ENCODE measurements at regions not wholly inside any gene's neighbourhood (a gene's known extent, or its start where the extent isn't known, plus 50 kb on each side); places are given as distances from the start of the nearest gene placed in this dataset.

- ATAC-seq (no peak), DNase-seq (no peak)
- no peak overlapping the region for H3K4me3 ChIP-seq
- no peaks in the 10 kb centered on the region for H3K27me3 ChIP-seq
- no peaks in the 10 kb centered on the region for H3K4me1 ChIP-seq
- no peak overlapping the region for H3K27ac ChIP-seq
- H3K36me3 ChIP-seq: no peaks in the 10 kb centered on the region
- peaks cover 5% of the 10 kb centered on the region for H3K9me3 ChIP-seq
- intact Hi-C loops (cut with DNase I): no loop called here
- TF ChIP-seq CTCF (IDR thresholded peaks at IDR 0.05): no peak
Measured at GRCh38 chr2:128585706-128586105, 267.0 kb upstream of the HS6ST1 start.

GRCh38 chr2:128589681-128590080 lies 271.0 kb upstream of the HS6ST1 start:
- H3K9me3 ChIP-seq: peaks cover 5% of the 10 kb centered on the region
- H3K4me3 ChIP-seq: no peak overlapping the region
- DNase-seq (peak; percentile 36), ATAC-seq (no peak)
- no peaks in the 10 kb centered on the region for H3K36me3 ChIP-seq
- intact Hi-C loops (cut with DNase I): no loop called here
- TF ChIP-seq CTCF (IDR thresholded peaks at IDR 0.05): no peak
- no peak overlapping the region for H3K27ac ChIP-seq
- H3K4me1 ChIP-seq: no peaks in the 10 kb centered on the region
- no peaks in the 10 kb centered on the region for H3K27me3 ChIP-seq

GRCh38 chr2:128590309-128591021 lies 271.8 kb upstream of the HS6ST1 start:
- TF ChIP-seq CTCF (IDR thresholded peaks at IDR 0.05): no peak
- Histone ChIP-seq H3K36me3 (no peaks in the 10 kb centered on the region), H3K9me3 (no peaks in the 10 kb centered on the region), H3K4me1 (no peaks in the 10 kb centered on the region), H3K27ac (no peak overlapping the region), H3K27me3 (no peaks in the 10 kb centered on the region), H3K4me3 (no peak overlapping the region)
- ATAC-seq: no peak
- DNase-seq: peak; percentile 16
- intact Hi-C loops (cut with DNase I): no loop called here

- intact Hi-C loops (cut with DNase I): no loop called here
- DNase-seq (no peak), ATAC-seq (no peak)
- Histone ChIP-seq H3K27me3 (no peaks in the 10 kb centered on the region), H3K9me3 (no peaks in the 10 kb centered on the region), H3K36me3 (no peaks in the 10 kb centered on the region), H3K27ac (no peak overlapping the region), H3K4me1 (no peaks in the 10 kb centered on the region), H3K4me3 (no peak overlapping the region)
- no peak for TF ChIP-seq CTCF (IDR thresholded peaks at IDR 0.05)
Measured at GRCh38 chr2:128591022-128591860, 272.6 kb upstream of the HS6ST1 start.

- H3K4me3 ChIP-seq: no peak overlapping the region
- no peaks in the 10 kb centered on the region for H3K27me3 ChIP-seq
- H3K4me1 ChIP-seq: no peaks in the 10 kb centered on the region
- intact Hi-C loops (cut with DNase I): no loop called here
- DNase-seq (peak; percentile 31), ATAC-seq (no peak)
- no peaks in the 10 kb centered on the region for H3K9me3 ChIP-seq
- no peaks in the 10 kb centered on the region for H3K36me3 ChIP-seq
- H3K27ac ChIP-seq: no peak overlapping the region
- TF ChIP-seq CTCF (IDR thresholded peaks at IDR 0.05): no peak
Measured at GRCh38 chr2:128591861-128592822, 273.5 kb upstream of the HS6ST1 start.
